ENCODE measurements at regions not wholly inside any gene's neighbourhood (a gene's known extent, or its start where the extent isn't known, plus 50 kb on each side); places are given as distances from the start of the nearest gene placed in this dataset.

GRCh38 chr15:100758555-100758954, 121.1 kb upstream of the ALDH1A3 start:
- Histone ChIP-seq H2AFZ (ENCODE audit: low read depth, low read length) (no peak overlapping the region), H3K27me3 (ENCODE audit: insufficient read depth, low read length, poor library complexity) (peaks cover 2% of the 10 kb centered on the region), H3K4me2 (ENCODE audit: insufficient read depth, low read length) (no peak overlapping the region), H3K36me3 (ENCODE audit: insufficient read depth, low read length) (no peaks in the 10 kb centered on the region), H3K27ac (ENCODE audit: low read length) (no peak overlapping the region), H3K9ac (ENCODE audit: low read depth, low read length) (no peak overlapping the region), H3K4me3 (ENCODE audit: low read depth in 1 of 2, low read length in 2 of 2) (no peak overlapping the region), H4K20me1 (ENCODE audit: insufficient read depth, low read length) (peaks cover 2% of the 10 kb centered on the region; the same call in 1 of the 2 replicates), H3K79me2 (ENCODE audit: insufficient read depth, low read length) (no peaks in the 10 kb centered on the region), H3K4me1 (ENCODE audit: insufficient read depth, low read length) (no peaks in the 10 kb centered on the region), H3K9me3 (ENCODE audit: insufficient read depth, low read length, severe bottlenecking) (no peaks in the 10 kb centered on the region)
- no peak for TF ChIP-seq EZH2 (IDR thresholded peaks at IDR 0.05; ENCODE audit: borderline replicate concordance, low read depth, low read length, severe bottlenecking)
- no peak for TF ChIP-seq CTCF (IDR thresholded peaks at IDR 0.05; ENCODE audit: borderline replicate concordance, extremely low read depth, low read length, poor library complexity, severe bottlenecking)
- no peak for ATAC-seq (ENCODE audit: insufficient read depth, low read depth)
- DNase-seq = no peak

GRCh38 chr15:100759106-100759505, 120.5 kb upstream of the ALDH1A3 start:
- Histone ChIP-seq H3K79me2 (ENCODE audit: insufficient read depth, low read length) (no peaks in the 10 kb centered on the region), H3K36me3 (ENCODE audit: insufficient read depth, low read length) (no peaks in the 10 kb centered on the region), H4K20me1 (ENCODE audit: insufficient read depth, low read length) (peaks cover 2% of the 10 kb centered on the region; the same call in 1 of the 2 replicates), H3K4me3 (ENCODE audit: low read depth in 1 of 2, low read length in 2 of 2) (no peak overlapping the region), H3K9ac (ENCODE audit: low read depth, low read length) (no peak overlapping the region), H3K9me3 (ENCODE audit: insufficient read depth, low read length, severe bottlenecking) (no peaks in the 10 kb centered on the region), H3K27ac (ENCODE audit: low read length) (no peak overlapping the region), H2AFZ (ENCODE audit: low read depth, low read length) (no peak overlapping the region), H3K27me3 (ENCODE audit: insufficient read depth, low read length, poor library complexity) (peaks cover 2% of the 10 kb centered on the region), H3K4me1 (ENCODE audit: insufficient read depth, low read length) (no peaks in the 10 kb centered on the region), H3K4me2 (ENCODE audit: insufficient read depth, low read length) (no peak overlapping the region)
- DNase-seq (no peak), ATAC-seq (ENCODE audit: insufficient read depth, low read depth) (no peak)
- TF ChIP-seq EZH2 (IDR thresholded peaks at IDR 0.05; ENCODE audit: borderline replicate concordance, low read depth, low read length, severe bottlenecking) (no peak), CTCF (IDR thresholded peaks at IDR 0.05; ENCODE audit: borderline replicate concordance, extremely low read depth, low read length, poor library complexity, severe bottlenecking) (no peak)

- ATAC-seq (ENCODE audit: insufficient read depth, low read depth) = no peak
- no peak for DNase-seq
- Histone ChIP-seq H3K79me2 (ENCODE audit: insufficient read depth, low read length) (no peaks in the 10 kb centered on the region), H4K20me1 (ENCODE audit: insufficient read depth, low read length) (peaks cover 2% of the 10 kb centered on the region; the same call in 1 of the 2 replicates), H3K9ac (ENCODE audit: low read depth, low read length) (no peak overlapping the region), H3K4me2 (ENCODE audit: insufficient read depth, low read length) (no peak overlapping the region), H3K27ac (ENCODE audit: low read length) (no peak overlapping the region), H3K27me3 (ENCODE audit: insufficient read depth, low read length, poor library complexity) (peaks cover 2% of the 10 kb centered on the region), H3K36me3 (ENCODE audit: insufficient read depth, low read length) (no peaks in the 10 kb centered on the region), H3K4me1 (ENCODE audit: insufficient read depth, low read length) (no peaks in the 10 kb centered on the region), H3K9me3 (ENCODE audit: insufficient read depth, low read length, severe bottlenecking) (no peaks in the 10 kb centered on the region), H2AFZ (ENCODE audit: low read depth, low read length) (no peak overlapping the region), H3K4me3 (ENCODE audit: low read depth in 1 of 2, low read length in 2 of 2) (no peak overlapping the region)
- no peak for TF ChIP-seq CTCF (IDR thresholded peaks at IDR 0.05; ENCODE audit: borderline replicate concordance, extremely low read depth, low read length, poor library complexity, severe bottlenecking)
- no peak for TF ChIP-seq EZH2 (IDR thresholded peaks at IDR 0.05; ENCODE audit: borderline replicate concordance, low read depth, low read length, severe bottlenecking)
These were observed 119.8 kb upstream of the ALDH1A3 start for GRCh38 chr15:100759698-100760356.
